GM20431 (cell line): ENCODE measurements at regions not wholly inside any gene's neighbourhood (a gene's known extent, or its start where the extent isn't known, plus 50 kb on each side); places are given as distances from the start of the nearest gene placed in this dataset.
"Not testable (repeated sequence)": the region's sequence is repeated elsewhere in the genome, so short reads cannot be mapped to it uniquely, and the experiment has no call there.

ENCODE experiments used
- in situ Hi-C: fragments of 300-500 bp; cut with MseI, MboI; formaldehyde crosslinking; loops from one replicate; pipeline ENCODE4 v1.15.0; 2020; ENCODE audit warnings: low sequenced_read_pairs; ENCODE audit not compliant: unreplicated experiment

- in situ Hi-C loops, result no loop called here
Measured at GRCh38 chr4:162770761-162771490, 395.8 kb downstream of the NAF1 start.

GRCh38 chr4:162767083-162767482, 399.6 kb downstream of the NAF1 start:
- in situ Hi-C loops, result no loop called here

GRCh38 chr4:162761965-162762364, 404.7 kb downstream of the NAF1 start:
- in situ Hi-C loops, result no loop called here

GRCh38 chr4:162740228-162740627, 426.5 kb downstream of the NAF1 start:
- in situ Hi-C loops, result not testable (repeated sequence)

GRCh38 chr4:162739596-162739995, 427.1 kb downstream of the NAF1 start:
- in situ Hi-C loops, result not testable (repeated sequence)

GRCh38 chr4:162732876-162733275, 433.8 kb downstream of the NAF1 start:
- in situ Hi-C loops, result no loop called here

GRCh38 chr4:162727766-162728165, 438.9 kb downstream of the NAF1 start:
- in situ Hi-C loops, result no loop called here

- in situ Hi-C loops, result no loop called here
Measured at GRCh38 chr4:162727232-162727631, 439.5 kb downstream of the NAF1 start.

GRCh38 chr4:162715401-162715800, 451.3 kb downstream of the NAF1 start:
- in situ Hi-C loops, result no loop called here

GRCh38 chr4:162707962-162708361, 458.7 kb downstream of the NAF1 start:
- in situ Hi-C loops, result no loop called here

GRCh38 chr4:162706632-162707031, 460.1 kb downstream of the NAF1 start:
- in situ Hi-C loops, result no loop called here

- in situ Hi-C loops, result no loop called here
Measured at GRCh38 chr4:162706051-162706450, 460.6 kb downstream of the NAF1 start.

GRCh38 chr4:162705130-162705803, 461.4 kb downstream of the NAF1 start:
- in situ Hi-C loops, result no loop called here

- in situ Hi-C loops, result no loop called here
Measured at GRCh38 chr4:162700815-162701361, 465.8 kb downstream of the NAF1 start.

- in situ Hi-C loops, result no loop called here
Measured at GRCh38 chr4:162700358-162700757, 466.3 kb downstream of the NAF1 start.

- in situ Hi-C loops, result no loop called here
Measured at GRCh38 chr4:162699629-162700028, 467.1 kb downstream of the NAF1 start.

GRCh38 chr4:162685410-162685809, 481.3 kb downstream of the NAF1 start:
- in situ Hi-C loops, result no loop called here

- in situ Hi-C loops, result no loop called here
Measured at GRCh38 chr4:162684998-162685397, 481.7 kb downstream of the NAF1 start.

- in situ Hi-C loops, result no loop called here
Measured at GRCh38 chr4:162684371-162684700, 482.4 kb downstream of the NAF1 start.

GRCh38 chr4:162683659-162684370, 482.9 kb downstream of the NAF1 start:
- in situ Hi-C loops, result no loop called here

- in situ Hi-C loops, result no loop called here
Measured at GRCh38 chr4:162682651-162683050, 484.0 kb downstream of the NAF1 start.
